SK-N-SH (cell line): ENCODE measurements at regions not wholly inside any gene's neighbourhood (a gene's known extent, or its start where the extent isn't known, plus 50 kb on each side); places are given as distances from the start of the nearest gene placed in this dataset.

Experiments used
- CTCF ChIA-PET: fragments of 300-600, 350-600 bp; formaldehyde crosslinking; extraction: SDS; loops from one replicate; lab custom pipeline; 2021; lab: Yijun Ruan, JAX
- POLR2A ChIA-PET: fragments of 350-600 bp; sonication (Branson Sonifier 250); formaldehyde crosslinking; extraction: SDS; loops from one replicate; lab custom pipeline; 2020; ENCODE audit warnings: antibody characterized with exemption, inconsistent platforms; lab: Yijun Ruan, JAX
- DNase-seq: peaks from one replicate; pipeline ENCODE4 v3.0.0; 2012
- H2AFZ ChIP-seq: fragments of 200-600 bp; sonication (generic); 2 replicates; pipeline ENCODE4 v1.8.1; 2016; ENCODE audit warnings: antibody characterized with exemption, mild to moderate bottlenecking, low read depth
- H3F3A ChIP-seq: fragments of 200-600 bp; sonication (generic); replicated peaks from 2 replicates; pipeline ENCODE3; 2016; ENCODE audit warnings: antibody characterized with exemption, mild to moderate bottlenecking; ENCODE audit not compliant: insufficient read depth
- H3K27ac ChIP-seq, 2 experiments: fragments of 200-500 bp in 1 of 2; fragments of 200-600 bp in 1 of 2; sonication (Bioruptor generic) in 1 of 2; sonication (generic), shearing (Covaris generic) in 1 of 2; 2 replicates each; pipeline versions ENCODE4 v1.5.1 to v1.6.1; 2014 to 2016; ENCODE audit warnings: low read depth in 2 of 2, inconsistent platforms in 1 of 2, low read length in 1 of 2, mild to moderate bottlenecking in 1 of 2, mixed read lengths in 1 of 2
- H3K27me3 ChIP-seq: fragments of 200-600 bp; sonication (generic), shearing (Covaris generic); 2 replicates; pipeline ENCODE4 v1.6.1; 2016; ENCODE audit warnings: mixed run types; ENCODE audit not compliant: insufficient read depth
- H3K36me3 ChIP-seq, 2 experiments: fragments of 200-500 bp in 1 of 2; fragments of 200-600 bp in 1 of 2; sonication (Bioruptor generic) in 1 of 2; sonication (generic) in 1 of 2; replicated peaks in 1 of 2; 2 replicates each; pipeline versions ENCODE3 to v1.5.1; 2014 to 2016; ENCODE audit warnings: low read length in 1 of 2, mild to moderate bottlenecking in 1 of 2; ENCODE audit not compliant: insufficient read depth in 2 of 2, control insufficient read depth in 1 of 2
- H3K4me1 ChIP-seq, 2 experiments: fragments of 200-500 bp in 1 of 2; fragments of 200-600 bp in 1 of 2; sonication (Bioruptor generic) in 1 of 2; sonication (generic), shearing (Covaris generic) in 1 of 2; 2 replicates each; pipeline versions ENCODE4 v1.5.1 to v1.6.1; 2014 to 2016; ENCODE audit warnings: low read depth in 1 of 2, low read length in 1 of 2, mixed run types in 1 of 2; ENCODE audit not compliant: insufficient read depth in 2 of 2, control insufficient read depth in 1 of 2
- H3K4me2 ChIP-seq: fragments of 200-600 bp; sonication (generic), shearing (Covaris generic); 2 replicates; pipeline ENCODE4 v1.6.1; 2017; ENCODE audit warnings: mixed run types
- H3K4me3 ChIP-seq, 2 experiments: fragments of 200-500 bp in 1 of 2; fragments of 200-600 bp in 1 of 2; sonication (Bioruptor generic) in 1 of 2; sonication (generic), shearing (Covaris generic) in 1 of 2; 2 replicates each; pipeline versions ENCODE4 v1.5.1 to v1.8.1; 2014 to 2016; ENCODE audit warnings: low read depth in 2 of 2, inconsistent platforms in 1 of 2, low read length in 1 of 2, mild to moderate bottlenecking in 1 of 2, mixed read lengths in 1 of 2, moderate library complexity in 1 of 2
- H3K79me2 ChIP-seq: fragments of 200-600 bp; sonication (generic); 2 replicates; pipeline ENCODE4 v1.8.1; 2017; ENCODE audit warnings: mild to moderate bottlenecking; ENCODE audit not compliant: insufficient read depth
- H3K9ac ChIP-seq: fragments of 200-600 bp; sonication (generic); 2 replicates; pipeline ENCODE4 v1.6.1; 2017; ENCODE audit warnings: mixed run types
- H3K9me2 ChIP-seq: fragments of 200-600 bp; sonication (generic); 2 replicates; pipeline ENCODE4 v1.6.1; 2017; ENCODE audit warnings: mixed run types
- H3K9me3 ChIP-seq: fragments of 200-600 bp; sonication (generic); 2 replicates; pipeline ENCODE4 v1.6.1; 2017; ENCODE audit warnings: mixed run types, mild to moderate bottlenecking, moderate library complexity
- H4K20me1 ChIP-seq: fragments of 200-600 bp; sonication (generic); 2 replicates; pipeline ENCODE4 v1.6.1; 2017; ENCODE audit warnings: mild to moderate bottlenecking, mixed run types; ENCODE audit not compliant: insufficient read depth
- CHD2 ChIP-seq: fragments of 150-350 bp; IDR thresholded peaks from 2 replicates; pipeline ENCODE4 v1.6.1; 2018; ENCODE audit warnings: low read length; ENCODE audit not compliant: partially characterized antibody
- EP300 ChIP-seq, 2 experiments: IDR thresholded peaks; 2 replicates each; pipeline versions ENCODE4 v1.4.0 to v1.6.1; 2012; ENCODE audit warnings: borderline replicate concordance in 1 of 2, low read depth in 1 of 2, low read length in 1 of 2
- EZH2phosphoT487 ChIP-seq: fragments of 200-600 bp; sonication (generic); IDR thresholded peaks from 2 replicates; pipeline ENCODE4 v1.6.1; 2017; ENCODE audit warnings: low read depth, mixed run types, mild to moderate bottlenecking, antibody characterized with exemption, moderate library complexity, borderline replicate concordance
- FOSL2 ChIP-seq: IDR thresholded peaks from 2 replicates; pipeline ENCODE4 v1.4.0; 2012; ENCODE audit warnings: low read depth, mild to moderate bottlenecking, moderate library complexity, borderline replicate concordance
- FOXM1 ChIP-seq: IDR thresholded peaks from 2 replicates; pipeline ENCODE4 v1.4.0; 2012; ENCODE audit warnings: low read depth, mild to moderate bottlenecking
- GABPA ChIP-seq: IDR thresholded peaks from 2 replicates; pipeline ENCODE4 v1.4.0; 2012; ENCODE audit warnings: low read depth, mild to moderate bottlenecking
- JUND ChIP-seq: IDR thresholded peaks from 2 replicates; pipeline ENCODE4 v1.4.0; 2012
- MAX ChIP-seq: IDR thresholded peaks from 2 replicates; pipeline ENCODE4 v1.4.0; 2012; ENCODE audit warnings: low read depth
- NFIC ChIP-seq: IDR thresholded peaks from 2 replicates; pipeline ENCODE4 v1.4.0; 2012; ENCODE audit warnings: borderline replicate concordance
- NRF1 ChIP-seq: IDR thresholded peaks from 2 replicates; pipeline ENCODE4 v1.6.1; 2012; ENCODE audit warnings: low read depth, mild to moderate bottlenecking, low read length
- PBX3 ChIP-seq: IDR thresholded peaks from 2 replicates; pipeline ENCODE4; 2012
- RAD21 ChIP-seq: IDR thresholded peaks from 2 replicates; pipeline ENCODE4 v1.6.1; 2012; ENCODE audit warnings: mild to moderate bottlenecking, low read length
- REST ChIP-seq: IDR thresholded peaks from 2 replicates; pipeline ENCODE4 v1.6.1; 2012; ENCODE audit warnings: mild to moderate bottlenecking, low read depth, low read length, moderate library complexity
- RFX5 ChIP-seq: IDR thresholded peaks from 2 replicates; pipeline ENCODE4 v1.6.1; 2012; ENCODE audit warnings: mild to moderate bottlenecking, improper control_type of control experiment, low read length
- RXRA ChIP-seq: IDR thresholded peaks from 2 replicates; pipeline ENCODE4 v1.4.0; 2012; ENCODE audit warnings: low read depth, mild to moderate bottlenecking, borderline replicate concordance
- SMC3 ChIP-seq: IDR thresholded peaks from 2 replicates; pipeline ENCODE4 v1.6.1; 2012; ENCODE audit warnings: low read depth, low read length, improper control_type of control experiment
- TCF12 ChIP-seq: IDR thresholded peaks from 2 replicates; pipeline ENCODE4 v1.4.0; 2012
- TEAD4 ChIP-seq: IDR thresholded peaks from 2 replicates; pipeline ENCODE4 v1.4.0; 2012; ENCODE audit warnings: mild to moderate bottlenecking, borderline replicate concordance; ENCODE audit not compliant: insufficient read depth
- USF1 ChIP-seq: IDR thresholded peaks from 2 replicates; pipeline ENCODE4 v1.4.0; 2012; ENCODE audit warnings: low read depth, borderline replicate concordance
- YY1 ChIP-seq: IDR thresholded peaks from 2 replicates; pipeline ENCODE4 v1.4.0; 2012; ENCODE audit warnings: low read depth, mild to moderate bottlenecking
- WGBS: methylation state at CpG from one replicate; pipeline ENCODE4 v1.1.6; 2017; ENCODE audit warnings: low lambda C conversion rate; 5-methylcytosine and 5-hydroxymethylcytosine counted together

GRCh38 chr2:181242262-181242661, 214.9 kb upstream of the ITGA4 start (continued):
- TF ChIP-seq MAX (no peak), EP300 (IDR thresholded peaks at IDR 0.05; ENCODE audit: borderline replicate concordance in 1 of 2, low read depth in 1 of 2, low read length in 1 of 2) (no peak), TCF12 (no peak)

GRCh38 chr2:181243319-181243718, 213.9 kb upstream of the ITGA4 start:
- H3K9ac ChIP-seq = no peak overlapping the region
- no peaks in the 10 kb centered on the region; a peak in 1 of 4 replicates for H3K4me1 ChIP-seq
- no peak for DNase-seq
- TF ChIP-seq RAD21 (no peak), RXRA (no peak), FOXM1 (no peak), EZH2phosphoT487 (no peak), TEAD4 (no peak), PBX3 (no peak), NFIC (no peak), USF1 (no peak), SMC3 (no peak), MAX (no peak), GABPA (no peak)
- no peaks in the 10 kb centered on the region for H3K79me2 ChIP-seq
- no peak overlapping the region for H3K4me2 ChIP-seq
- no peaks in the 10 kb centered on the region for H3K9me3 ChIP-seq
- H3K9me2 ChIP-seq = no peaks in the 10 kb centered on the region
- ChIA-PET POLR2A (no interaction called here), CTCF (interaction anchor here (1.1 kb wide), 1 partner anchor 68 kb away, joined by 3 read pairs; no protein-coding TSS in a partner anchor)
- H3K27ac ChIP-seq = no peak overlapping the region
- H3K27me3 ChIP-seq = no peaks in the 10 kb centered on the region
- peak overlapping the region; percentile 2; the same call in 1 of the 2 replicates for H2AFZ ChIP-seq
- no peak overlapping the region for H3K4me3 ChIP-seq
- no peaks in the 10 kb centered on the region for H3F3A ChIP-seq
- H3K36me3 ChIP-seq = no peaks in the 10 kb centered on the region
- H4K20me1 ChIP-seq = no peaks in the 10 kb centered on the region

- POLR2A ChIA-PET = no interaction called here
- DNase-seq = no peak
- Histone ChIP-seq H3K9me3 (no peaks in the 10 kb centered on the region), H3K27ac (no peak overlapping the region), H3K27me3 (no peaks in the 10 kb centered on the region), H2AFZ (no peak overlapping the region), H3K9ac (no peak overlapping the region), H3K36me3 (no peaks in the 10 kb centered on the region), H3K4me3 (no peak overlapping the region), H3K9me2 (no peaks in the 10 kb centered on the region), H4K20me1 (no peaks in the 10 kb centered on the region), H3F3A (no peaks in the 10 kb centered on the region), H3K79me2 (no peaks in the 10 kb centered on the region), H3K4me1 (no peaks in the 10 kb centered on the region), H3K4me2 (no peak overlapping the region)
- WGBS = 71% methylated on average over 1 of the region's 1 CpG
- TF ChIP-seq RXRA = no peak
- TF ChIP-seq PBX3 = no peak
- TF ChIP-seq JUND = no peak
- no peak for TF ChIP-seq REST
- no peak for TF ChIP-seq NRF1
- TF ChIP-seq RFX5 = no peak
- no peak for TF ChIP-seq FOSL2
- no peak for TF ChIP-seq CHD2
- TF ChIP-seq SMC3 = no peak
- TF ChIP-seq YY1 = no peak
- TF ChIP-seq NFIC = no peak
- TF ChIP-seq RAD21 = no peak
- CTCF ChIA-PET = no interaction called here
Measured at GRCh38 chr2:181250691-181251090, 206.5 kb upstream of the ITGA4 start.
